SK-N-SH (cell line): ENCODE measurements at regions not wholly inside any gene's neighbourhood (a gene's known extent, or its start where the extent isn't known, plus 50 kb on each side); places are given as distances from the start of the nearest gene placed in this dataset.

Experiments used
- CTCF ChIA-PET: fragments of 300-600, 350-600 bp; formaldehyde crosslinking; extraction: SDS; loops from one replicate; lab custom pipeline; 2021; lab: Yijun Ruan, JAX
- POLR2A ChIA-PET: fragments of 350-600 bp; sonication (Branson Sonifier 250); formaldehyde crosslinking; extraction: SDS; loops from one replicate; lab custom pipeline; 2020; ENCODE audit warnings: antibody characterized with exemption, inconsistent platforms; lab: Yijun Ruan, JAX
- DNase-seq: peaks from one replicate; pipeline ENCODE4 v3.0.0; 2012
- H2AFZ ChIP-seq: fragments of 200-600 bp; sonication (generic); 2 replicates; pipeline ENCODE4 v1.8.1; 2016; ENCODE audit warnings: antibody characterized with exemption, mild to moderate bottlenecking, low read depth
- H3F3A ChIP-seq: fragments of 200-600 bp; sonication (generic); replicated peaks from 2 replicates; pipeline ENCODE3; 2016; ENCODE audit warnings: antibody characterized with exemption, mild to moderate bottlenecking; ENCODE audit not compliant: insufficient read depth
- H3K27ac ChIP-seq, 2 experiments: fragments of 200-500 bp in 1 of 2; fragments of 200-600 bp in 1 of 2; sonication (Bioruptor generic) in 1 of 2; sonication (generic), shearing (Covaris generic) in 1 of 2; 2 replicates each; pipeline versions ENCODE4 v1.5.1 to v1.6.1; 2014 to 2016; ENCODE audit warnings: low read depth in 2 of 2, inconsistent platforms in 1 of 2, low read length in 1 of 2, mild to moderate bottlenecking in 1 of 2, mixed read lengths in 1 of 2
- H3K27me3 ChIP-seq: fragments of 200-600 bp; sonication (generic), shearing (Covaris generic); 2 replicates; pipeline ENCODE4 v1.6.1; 2016; ENCODE audit warnings: mixed run types; ENCODE audit not compliant: insufficient read depth
- H3K36me3 ChIP-seq, 2 experiments: fragments of 200-500 bp in 1 of 2; fragments of 200-600 bp in 1 of 2; sonication (Bioruptor generic) in 1 of 2; sonication (generic) in 1 of 2; replicated peaks in 1 of 2; 2 replicates each; pipeline versions ENCODE3 to v1.5.1; 2014 to 2016; ENCODE audit warnings: low read length in 1 of 2, mild to moderate bottlenecking in 1 of 2; ENCODE audit not compliant: insufficient read depth in 2 of 2, control insufficient read depth in 1 of 2
- H3K4me1 ChIP-seq, 2 experiments: fragments of 200-500 bp in 1 of 2; fragments of 200-600 bp in 1 of 2; sonication (Bioruptor generic) in 1 of 2; sonication (generic), shearing (Covaris generic) in 1 of 2; 2 replicates each; pipeline versions ENCODE4 v1.5.1 to v1.6.1; 2014 to 2016; ENCODE audit warnings: low read depth in 1 of 2, low read length in 1 of 2, mixed run types in 1 of 2; ENCODE audit not compliant: insufficient read depth in 2 of 2, control insufficient read depth in 1 of 2
- H3K4me2 ChIP-seq: fragments of 200-600 bp; sonication (generic), shearing (Covaris generic); 2 replicates; pipeline ENCODE4 v1.6.1; 2017; ENCODE audit warnings: mixed run types
- H3K4me3 ChIP-seq, 2 experiments: fragments of 200-500 bp in 1 of 2; fragments of 200-600 bp in 1 of 2; sonication (Bioruptor generic) in 1 of 2; sonication (generic), shearing (Covaris generic) in 1 of 2; 2 replicates each; pipeline versions ENCODE4 v1.5.1 to v1.8.1; 2014 to 2016; ENCODE audit warnings: low read depth in 2 of 2, inconsistent platforms in 1 of 2, low read length in 1 of 2, mild to moderate bottlenecking in 1 of 2, mixed read lengths in 1 of 2, moderate library complexity in 1 of 2
- H3K79me2 ChIP-seq: fragments of 200-600 bp; sonication (generic); 2 replicates; pipeline ENCODE4 v1.8.1; 2017; ENCODE audit warnings: mild to moderate bottlenecking; ENCODE audit not compliant: insufficient read depth
- H3K9ac ChIP-seq: fragments of 200-600 bp; sonication (generic); 2 replicates; pipeline ENCODE4 v1.6.1; 2017; ENCODE audit warnings: mixed run types
- H3K9me2 ChIP-seq: fragments of 200-600 bp; sonication (generic); 2 replicates; pipeline ENCODE4 v1.6.1; 2017; ENCODE audit warnings: mixed run types
- H3K9me3 ChIP-seq: fragments of 200-600 bp; sonication (generic); 2 replicates; pipeline ENCODE4 v1.6.1; 2017; ENCODE audit warnings: mixed run types, mild to moderate bottlenecking, moderate library complexity
- H4K20me1 ChIP-seq: fragments of 200-600 bp; sonication (generic); 2 replicates; pipeline ENCODE4 v1.6.1; 2017; ENCODE audit warnings: mild to moderate bottlenecking, mixed run types; ENCODE audit not compliant: insufficient read depth
- CTCF ChIP-seq: fragments of 200-600 bp; sonication (generic); IDR thresholded peaks from 2 replicates; pipeline ENCODE4 v1.6.1; 2017; ENCODE audit warnings: antibody characterized with exemption, mild to moderate bottlenecking, moderate library complexity
- ELF1 ChIP-seq: IDR thresholded peaks from 2 replicates; pipeline ENCODE4 v1.4.0; 2012
- EP300 ChIP-seq, 2 experiments: IDR thresholded peaks; 2 replicates each; pipeline versions ENCODE4 v1.4.0 to v1.6.1; 2012; ENCODE audit warnings: borderline replicate concordance in 1 of 2, low read depth in 1 of 2, low read length in 1 of 2
- EZH2phosphoT487 ChIP-seq: fragments of 200-600 bp; sonication (generic); IDR thresholded peaks from 2 replicates; pipeline ENCODE4 v1.6.1; 2017; ENCODE audit warnings: low read depth, mixed run types, mild to moderate bottlenecking, antibody characterized with exemption, moderate library complexity, borderline replicate concordance
- GATA2 ChIP-seq: sonication (generic); formaldehyde crosslinking; IDR thresholded peaks from 2 replicates; pipeline ENCODE4 v1.5.0; 2020; ENCODE audit warnings: mild to moderate bottlenecking, missing genetic modification reagents
- JUND ChIP-seq: IDR thresholded peaks from 2 replicates; pipeline ENCODE4 v1.4.0; 2012
- MEF2A ChIP-seq: IDR thresholded peaks from 2 replicates; pipeline ENCODE4 v1.4.0; 2012; ENCODE audit warnings: low read depth, borderline replicate concordance
- MXI1 ChIP-seq: IDR thresholded peaks from 2 replicates; pipeline ENCODE4 v1.6.1; 2012; ENCODE audit warnings: mild to moderate bottlenecking, low read depth, low read length, improper control_type of control experiment
- NFIC ChIP-seq: IDR thresholded peaks from 2 replicates; pipeline ENCODE4 v1.4.0; 2012; ENCODE audit warnings: borderline replicate concordance
- PBX3 ChIP-seq: IDR thresholded peaks from 2 replicates; pipeline ENCODE4; 2012
- POLR2AphosphoS5 ChIP-seq: IDR thresholded peaks from 2 replicates; pipeline ENCODE4 v1.6.1; 2012; ENCODE audit warnings: low read depth, low read length
- RCOR1 ChIP-seq: fragments of 150-350 bp; IDR thresholded peaks from 2 replicates; pipeline ENCODE4 v1.6.1; 2017; ENCODE audit warnings: antibody characterized with exemption, low read length
- RFX5 ChIP-seq: IDR thresholded peaks from 2 replicates; pipeline ENCODE4 v1.6.1; 2012; ENCODE audit warnings: mild to moderate bottlenecking, improper control_type of control experiment, low read length
- SIN3A ChIP-seq: IDR thresholded peaks from 2 replicates; pipeline ENCODE4 v1.6.1; 2012; ENCODE audit warnings: low read depth, mild to moderate bottlenecking, low read length, moderate library complexity, borderline replicate concordance
- SMC3 ChIP-seq: IDR thresholded peaks from 2 replicates; pipeline ENCODE4 v1.6.1; 2012; ENCODE audit warnings: low read depth, low read length, improper control_type of control experiment
- TCF12 ChIP-seq: IDR thresholded peaks from 2 replicates; pipeline ENCODE4 v1.4.0; 2012
- TEAD4 ChIP-seq: IDR thresholded peaks from 2 replicates; pipeline ENCODE4 v1.4.0; 2012; ENCODE audit warnings: mild to moderate bottlenecking, borderline replicate concordance; ENCODE audit not compliant: insufficient read depth
- WGBS: methylation state at CpG from one replicate; pipeline ENCODE4 v1.1.6; 2017; ENCODE audit warnings: low lambda C conversion rate; 5-methylcytosine and 5-hydroxymethylcytosine counted together
- TF ChIP-seq, protein P1 (sequence below): IDR thresholded peaks from 2 replicates; pipeline ENCODE4 v1.4.0; 2012; ENCODE audit warnings: low read depth, borderline replicate concordance
- TF ChIP-seq, protein P2 (sequence below): IDR thresholded peaks from 2 replicates; pipeline ENCODE4 v1.4.0; 2012; ENCODE audit warnings: low read depth
- TF ChIP-seq, protein P3 (sequence below): IDR thresholded peaks from 2 replicates; pipeline ENCODE4 v1.6.1; 2012; ENCODE audit warnings: mild to moderate bottlenecking, low read depth, low read length, moderate library complexity

DNA sequence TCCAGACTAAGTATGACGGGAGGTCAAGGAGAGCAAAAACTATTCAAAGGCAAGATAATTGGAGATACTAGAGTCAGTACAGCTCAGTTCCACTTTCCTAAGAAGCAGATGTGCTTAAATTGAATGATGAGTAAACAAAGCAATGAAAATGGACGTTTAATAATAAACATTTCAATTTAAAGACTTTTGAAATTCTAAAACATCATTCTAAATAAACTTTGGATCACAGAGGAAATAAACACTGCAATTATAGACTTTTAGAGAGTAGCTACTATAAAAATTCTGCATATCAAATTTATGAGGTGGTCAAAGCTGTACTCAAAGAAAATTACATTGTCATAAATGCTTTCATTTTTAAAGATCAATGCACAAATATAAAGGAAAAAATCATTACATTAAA, 418.3 kb downstream of the GPAM start:
- ChIA-PET POLR2A (no interaction called here), CTCF (interaction anchor here (1.3 kb wide), 1 partner anchor 8 kb away, joined by 8 read pairs; no protein-coding TSS in a partner anchor)
- no peaks in the 10 kb centered on the region for H3K9me2 ChIP-seq
- H3K9ac ChIP-seq, result no peak overlapping the region
- no peak overlapping the region for H3K4me2 ChIP-seq
- no peaks in the 10 kb centered on the region for H3K4me1 ChIP-seq
- no peak for DNase-seq
- H3K9me3 ChIP-seq, result no peaks in the 10 kb centered on the region
- no peaks in the 10 kb centered on the region for H4K20me1 ChIP-seq
- WGBS, result 14% methylated on average over 2 of the region's 2 CpGs
- H2AFZ ChIP-seq, result no peak overlapping the region
- H3K36me3 ChIP-seq, result no peaks in the 10 kb centered on the region
- H3K79me2 ChIP-seq, result no peaks in the 10 kb centered on the region
- no peak overlapping the region for H3K4me3 ChIP-seq
- H3K27ac ChIP-seq, result no peak overlapping the region
- H3K27me3 ChIP-seq, result no peaks in the 10 kb centered on the region
- TF ChIP-seq RCOR1 (no peak), EZH2phosphoT487 (no peak), SIN3A (no peak), MEF2A (no peak), MXI1 (no peak), EP300 (IDR thresholded peaks at IDR 0.05; ENCODE audit: borderline replicate concordance in 1 of 2, low read depth in 1 of 2, low read length in 1 of 2) (no peak), RFX5 (no peak), CTCF (no peak), JUND (no peak), POLR2AphosphoS5 (no peak), ELF1 (no peak), TEAD4 (no peak), SMC3 (no peak), NFIC (no peak), GATA2 (CRISPR knock-in tag) (no peak), TCF12 (no peak)
- TF ChIP-seq, protein P1, sequence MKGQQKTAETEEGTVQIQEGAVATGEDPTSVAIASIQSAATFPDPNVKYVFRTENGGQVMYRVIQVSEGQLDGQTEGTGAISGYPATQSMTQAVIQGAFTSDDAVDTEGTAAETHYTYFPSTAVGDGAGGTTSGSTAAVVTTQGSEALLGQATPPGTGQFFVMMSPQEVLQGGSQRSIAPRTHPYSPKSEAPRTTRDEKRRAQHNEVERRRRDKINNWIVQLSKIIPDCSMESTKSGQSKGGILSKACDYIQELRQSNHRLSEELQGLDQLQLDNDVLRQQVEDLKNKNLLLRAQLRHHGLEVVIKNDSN, result no peak
- TF ChIP-seq, protein P2, sequence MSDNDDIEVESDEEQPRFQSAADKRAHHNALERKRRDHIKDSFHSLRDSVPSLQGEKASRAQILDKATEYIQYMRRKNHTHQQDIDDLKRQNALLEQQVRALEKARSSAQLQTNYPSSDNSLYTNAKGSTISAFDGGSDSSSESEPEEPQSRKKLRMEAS, result no peak
- H3F3A ChIP-seq, result no peaks in the 10 kb centered on the region

- DNase-seq, result no peak
- H3K4me1 ChIP-seq, result no peaks in the 10 kb centered on the region
- no peak overlapping the region for H3K27ac ChIP-seq
- no peaks in the 10 kb centered on the region for H3K79me2 ChIP-seq
- H3K4me2 ChIP-seq, result no peak overlapping the region
- TF ChIP-seq, protein P3, sequence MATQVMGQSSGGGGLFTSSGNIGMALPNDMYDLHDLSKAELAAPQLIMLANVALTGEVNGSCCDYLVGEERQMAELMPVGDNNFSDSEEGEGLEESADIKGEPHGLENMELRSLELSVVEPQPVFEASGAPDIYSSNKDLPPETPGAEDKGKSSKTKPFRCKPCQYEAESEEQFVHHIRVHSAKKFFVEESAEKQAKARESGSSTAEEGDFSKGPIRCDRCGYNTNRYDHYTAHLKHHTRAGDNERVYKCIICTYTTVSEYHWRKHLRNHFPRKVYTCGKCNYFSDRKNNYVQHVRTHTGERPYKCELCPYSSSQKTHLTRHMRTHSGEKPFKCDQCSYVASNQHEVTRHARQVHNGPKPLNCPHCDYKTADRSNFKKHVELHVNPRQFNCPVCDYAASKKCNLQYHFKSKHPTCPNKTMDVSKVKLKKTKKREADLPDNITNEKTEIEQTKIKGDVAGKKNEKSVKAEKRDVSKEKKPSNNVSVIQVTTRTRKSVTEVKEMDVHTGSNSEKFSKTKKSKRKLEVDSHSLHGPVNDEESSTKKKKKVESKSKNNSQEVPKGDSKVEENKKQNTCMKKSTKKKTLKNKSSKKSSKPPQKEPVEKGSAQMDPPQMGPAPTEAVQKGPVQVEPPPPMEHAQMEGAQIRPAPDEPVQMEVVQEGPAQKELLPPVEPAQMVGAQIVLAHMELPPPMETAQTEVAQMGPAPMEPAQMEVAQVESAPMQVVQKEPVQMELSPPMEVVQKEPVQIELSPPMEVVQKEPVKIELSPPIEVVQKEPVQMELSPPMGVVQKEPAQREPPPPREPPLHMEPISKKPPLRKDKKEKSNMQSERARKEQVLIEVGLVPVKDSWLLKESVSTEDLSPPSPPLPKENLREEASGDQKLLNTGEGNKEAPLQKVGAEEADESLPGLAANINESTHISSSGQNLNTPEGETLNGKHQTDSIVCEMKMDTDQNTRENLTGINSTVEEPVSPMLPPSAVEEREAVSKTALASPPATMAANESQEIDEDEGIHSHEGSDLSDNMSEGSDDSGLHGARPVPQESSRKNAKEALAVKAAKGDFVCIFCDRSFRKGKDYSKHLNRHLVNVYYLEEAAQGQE, result no peak
- TF ChIP-seq TEAD4 (no peak), CTCF (no peak), PBX3 (no peak)
- H4K20me1 ChIP-seq, result no peaks in the 10 kb centered on the region
- no peak overlapping the region for H3K9ac ChIP-seq
- POLR2A ChIA-PET, result no interaction called here
- H3F3A ChIP-seq, result no peaks in the 10 kb centered on the region
- no peaks in the 10 kb centered on the region for H3K27me3 ChIP-seq
- H3K4me3 ChIP-seq, result no peak overlapping the region
- no peaks in the 10 kb centered on the region for H3K9me2 ChIP-seq
- H3K9me3 ChIP-seq, result no peaks in the 10 kb centered on the region
- H3K36me3 ChIP-seq, result no peaks in the 10 kb centered on the region
- no peak overlapping the region for H2AFZ ChIP-seq
- CTCF ChIA-PET, result no interaction called here
- 25% methylated on average over 3 of the region's 3 CpGs for WGBS
Measured at GRCh38 chr10:111766464-111766863, 417.1 kb downstream of the GPAM start.
